ENCODE measurements at regions not wholly inside any gene's neighbourhood (a gene's known extent, or its start where the extent isn't known, plus 50 kb on each side); places are given as distances from the start of the nearest gene placed in this dataset.

- no peaks in the 10 kb centered on the region for H3K36me3 ChIP-seq (ENCODE audit: control insufficient read depth, insufficient read depth, low read length)
- no peak for TF ChIP-seq CTCF (IDR thresholded peaks at IDR 0.05; ENCODE audit: insufficient read depth, low read length, poor library complexity, severe bottlenecking)
- H3K4me3 ChIP-seq (ENCODE audit: low read depth, low read length), result no peak overlapping the region
- H3K27me3 ChIP-seq (ENCODE audit: control insufficient read depth, insufficient read depth, low read length), result no peaks in the 10 kb centered on the region
- DNase-seq (ENCODE audit: low read depth), result no peak
These were observed 584.2 kb downstream of the BCKDHB start for GRCh38 chr6:80690551-80691131.

- TF ChIP-seq CTCF (IDR thresholded peaks at IDR 0.05; ENCODE audit: insufficient read depth, low read length, poor library complexity, severe bottlenecking), result no peak
- Histone ChIP-seq H3K4me3 (ENCODE audit: low read depth, low read length) (no peak overlapping the region), H3K36me3 (ENCODE audit: control insufficient read depth, insufficient read depth, low read length) (no peaks in the 10 kb centered on the region), H3K27me3 (ENCODE audit: control insufficient read depth, insufficient read depth, low read length) (no peaks in the 10 kb centered on the region)
- DNase-seq (ENCODE audit: low read depth), result no peak
These were observed 583.4 kb downstream of the BCKDHB start for GRCh38 chr6:80689716-80690395.

- DNase-seq (ENCODE audit: low read depth), result no peak
- no peaks in the 10 kb centered on the region for H3K36me3 ChIP-seq (ENCODE audit: control insufficient read depth, insufficient read depth, low read length)
- TF ChIP-seq CTCF (IDR thresholded peaks at IDR 0.05; ENCODE audit: insufficient read depth, low read length, poor library complexity, severe bottlenecking), result no peak
- no peak overlapping the region for H3K4me3 ChIP-seq (ENCODE audit: low read depth, low read length)
- H3K27me3 ChIP-seq (ENCODE audit: control insufficient read depth, insufficient read depth, low read length), result no peaks in the 10 kb centered on the region
These were observed 573.5 kb downstream of the BCKDHB start for GRCh38 chr6:80679992-80680391.

GRCh38 chr6:80676386-80676785 lies 569.9 kb downstream of the BCKDHB start:
- Histone ChIP-seq H3K4me3 (ENCODE audit: low read depth, low read length) (no peak overlapping the region), H3K36me3 (ENCODE audit: control insufficient read depth, insufficient read depth, low read length) (no peaks in the 10 kb centered on the region), H3K27me3 (ENCODE audit: control insufficient read depth, insufficient read depth, low read length) (no peaks in the 10 kb centered on the region)
- TF ChIP-seq CTCF (IDR thresholded peaks at IDR 0.05; ENCODE audit: insufficient read depth, low read length, poor library complexity, severe bottlenecking), result no peak
- DNase-seq (ENCODE audit: low read depth), result no peak

- no peaks in the 10 kb centered on the region for H3K36me3 ChIP-seq (ENCODE audit: control insufficient read depth, insufficient read depth, low read length)
- TF ChIP-seq CTCF (IDR thresholded peaks at IDR 0.05; ENCODE audit: insufficient read depth, low read length, poor library complexity, severe bottlenecking), result no peak
- DNase-seq (ENCODE audit: low read depth), result no peak
- no peaks in the 10 kb centered on the region for H3K27me3 ChIP-seq (ENCODE audit: control insufficient read depth, insufficient read depth, low read length)
- no peak overlapping the region for H3K4me3 ChIP-seq (ENCODE audit: low read depth, low read length)
These were observed 568.2 kb downstream of the BCKDHB start for GRCh38 chr6:80674669-80675068.

- no peak for DNase-seq (ENCODE audit: low read depth)
- TF ChIP-seq CTCF (IDR thresholded peaks at IDR 0.05; ENCODE audit: insufficient read depth, low read length, poor library complexity, severe bottlenecking), result no peak
- no peaks in the 10 kb centered on the region for H3K27me3 ChIP-seq (ENCODE audit: control insufficient read depth, insufficient read depth, low read length)
- no peaks in the 10 kb centered on the region for H3K36me3 ChIP-seq (ENCODE audit: control insufficient read depth, insufficient read depth, low read length)
- H3K4me3 ChIP-seq (ENCODE audit: low read depth, low read length), result no peak overlapping the region
These were observed 566.9 kb downstream of the BCKDHB start for GRCh38 chr6:80673367-80673766.
